H4 (cell line): ENCODE measurements at regions not wholly inside any gene's neighbourhood (a gene's known extent, or its start where the extent isn't known, plus 50 kb on each side); places are given as distances from the start of the nearest gene placed in this dataset.
"Not testable (repeated sequence)": the region's sequence is repeated elsewhere in the genome, so short reads cannot be mapped to it uniquely, and the experiment has no call there.

Experiments used
- DNase-seq: peaks from one replicate; pipeline ENCODE4 v3.0.0-alpha.2; 2015; ENCODE audit warnings: low spot score

GRCh38 chr21:28008245-28008644, 984.4 kb downstream of the LTN1 start:
- not testable (repeated sequence) for DNase-seq

DNA sequence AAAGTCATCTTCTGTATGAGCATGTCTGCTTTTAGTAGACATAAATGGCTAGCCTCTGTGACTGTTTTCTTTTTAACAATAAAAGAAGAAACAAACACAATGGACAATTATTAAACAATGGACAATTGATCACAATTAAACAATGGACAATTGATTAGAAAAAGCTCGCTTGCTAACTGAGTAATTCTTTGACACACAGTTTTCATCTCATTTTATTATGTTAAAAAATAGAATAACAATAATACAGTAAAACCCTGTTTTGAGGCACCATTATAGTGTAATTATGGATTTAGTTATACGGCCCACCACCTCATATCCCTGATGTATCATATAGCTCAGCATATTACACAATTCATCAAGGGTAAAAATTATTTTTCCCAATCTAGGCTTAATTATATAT, 989.0 kb downstream of the LTN1 start:
- not testable (repeated sequence) for DNase-seq

DNA sequence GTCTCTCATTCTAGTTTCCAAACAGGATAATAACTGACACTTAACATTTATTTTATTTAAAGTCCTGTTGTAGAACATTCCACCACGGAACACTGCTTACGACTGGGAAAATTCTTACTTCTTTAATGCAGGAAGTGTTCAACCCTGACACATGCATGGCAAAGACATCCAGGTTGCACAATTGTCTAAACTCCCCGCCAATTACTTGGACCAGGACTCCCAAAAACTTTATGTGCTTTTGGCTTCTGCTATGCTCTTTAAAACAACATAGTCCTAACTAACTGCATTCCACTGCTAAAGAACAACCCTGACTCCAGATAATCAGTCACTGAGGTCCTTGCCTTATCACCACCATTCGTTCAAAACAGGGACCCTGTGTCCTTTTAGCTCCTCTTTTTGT, 995.8 kb downstream of the LTN1 start:
- not testable (repeated sequence) for DNase-seq

DNA sequence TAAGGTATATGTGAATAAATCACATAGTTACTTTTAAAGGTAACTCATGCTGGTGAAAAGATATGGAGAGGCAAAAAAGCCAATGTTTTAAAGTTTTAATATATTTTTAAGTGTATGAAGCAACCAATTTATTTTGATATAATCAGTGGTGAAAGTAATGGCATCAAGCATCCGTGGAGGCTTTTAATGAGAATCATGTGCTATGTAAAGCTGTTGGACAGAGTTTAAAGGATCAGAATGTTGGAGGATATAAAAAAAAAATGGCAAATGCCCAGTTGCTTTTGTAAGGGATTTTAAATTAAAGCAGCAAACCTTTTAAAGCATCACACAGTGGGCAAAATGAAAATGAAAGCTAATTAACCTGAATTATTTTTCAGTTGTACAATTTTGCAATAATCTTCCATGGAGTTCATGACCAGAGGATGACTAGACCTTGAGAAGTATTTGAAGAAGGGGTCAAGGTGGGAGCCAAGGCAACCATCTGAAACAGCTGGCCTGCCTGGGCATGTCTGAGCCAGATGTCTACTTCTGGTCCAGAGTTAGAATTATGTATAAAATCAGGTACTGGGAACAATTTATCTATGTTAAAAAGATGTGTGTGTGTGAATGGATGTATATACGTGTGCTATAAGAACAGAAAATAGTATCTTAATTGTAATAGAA, 1007.9 kb downstream of the LTN1 start:
- DNase-seq, result not testable (repeated sequence)

DNA sequence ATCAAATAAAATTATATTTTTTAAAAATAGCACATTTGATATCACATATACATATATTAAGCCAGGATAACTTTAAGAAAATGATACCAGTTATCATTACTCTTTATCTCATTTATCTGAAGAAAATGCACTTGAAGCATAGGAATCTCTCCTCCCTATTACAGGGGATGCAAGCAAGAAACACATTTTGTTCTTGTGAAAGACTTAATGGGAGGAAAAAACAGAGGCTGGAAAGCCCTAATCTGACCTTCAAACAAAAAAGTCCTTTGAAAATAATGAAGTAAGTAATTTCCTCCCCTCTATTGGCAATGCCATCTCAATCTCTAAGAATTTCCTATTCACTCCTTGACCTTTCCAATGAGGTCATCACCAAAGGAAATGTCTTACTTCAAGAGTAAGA, 1012.6 kb upstream of the ADAMTS5 start:
- DNase-seq, result not testable (repeated sequence)

DNA sequence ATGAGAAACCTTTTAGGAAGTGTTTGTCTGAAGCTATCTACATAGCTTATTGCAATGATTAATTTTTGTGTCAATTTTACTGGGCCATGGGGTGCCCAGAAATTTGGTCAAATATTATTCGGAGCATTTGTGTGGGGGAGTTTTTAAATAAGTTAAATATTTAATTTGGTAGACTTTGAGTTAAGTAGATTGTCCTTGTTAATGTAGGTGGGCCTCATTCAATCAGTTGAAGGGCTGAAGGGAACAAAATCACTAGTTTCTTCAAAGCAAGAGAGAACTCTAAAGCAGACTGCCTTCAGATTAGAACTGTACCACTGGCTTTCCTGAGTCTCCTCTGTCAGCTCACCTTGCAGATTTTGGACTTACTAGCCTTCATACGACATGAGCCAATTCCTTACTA, 1008.6 kb upstream of the ADAMTS5 start:
- DNase-seq, result no peak

DNA sequence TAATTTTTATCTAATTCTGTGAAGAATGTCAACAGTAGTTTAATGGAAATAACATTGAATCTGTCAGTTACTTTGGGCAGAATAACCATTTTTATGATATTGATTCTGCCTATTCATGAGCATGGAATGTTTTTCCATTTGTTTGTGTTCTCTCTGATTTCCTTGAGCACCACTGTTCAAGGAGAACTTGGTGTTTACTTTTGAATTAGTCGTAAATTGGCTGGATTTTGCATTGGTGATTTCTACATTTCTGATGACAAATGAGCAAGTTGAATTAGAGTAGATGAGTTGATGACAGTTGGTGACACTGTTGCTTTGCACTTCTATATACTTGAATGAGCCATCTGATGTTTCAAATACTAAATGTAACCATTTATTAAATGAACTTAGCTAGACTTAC, 1007.3 kb upstream of the ADAMTS5 start:
- not testable (repeated sequence) for DNase-seq

- DNase-seq, result not testable (repeated sequence)
Measured at GRCh38 chr21:27968240-27968639, 1001.4 kb upstream of the ADAMTS5 start.

DNA sequence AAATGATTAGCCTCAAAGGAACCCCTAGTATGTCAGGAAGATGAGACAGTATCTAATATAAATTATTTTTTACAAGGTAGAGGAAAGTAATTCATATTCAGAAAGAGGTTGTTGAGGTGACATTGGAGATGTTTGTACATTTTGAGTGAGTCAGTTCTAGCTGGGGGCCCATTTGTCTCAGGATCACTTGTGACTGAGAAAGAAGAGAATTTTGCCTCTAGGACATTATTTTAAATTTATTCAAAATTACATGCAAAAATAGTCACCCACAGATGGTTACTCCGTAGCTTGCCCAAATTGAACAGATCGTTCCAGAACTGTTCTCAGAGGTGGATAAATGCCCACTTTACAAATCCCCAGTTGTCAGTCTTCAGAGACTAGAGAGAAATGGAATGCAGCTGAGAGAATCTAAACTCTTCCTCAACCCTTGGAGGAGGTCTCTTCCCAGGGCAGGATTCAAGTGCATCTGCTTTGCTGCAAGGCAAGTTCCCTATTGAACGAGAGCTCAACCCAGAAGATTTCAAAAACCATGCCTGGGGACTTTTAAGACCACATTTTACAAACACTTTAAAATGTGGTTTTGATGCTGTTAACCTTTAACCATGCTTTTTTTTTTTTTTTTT, 987.8 kb upstream of the ADAMTS5 start:
- peak; percentile 77 for DNase-seq

GRCh38 chr21:27953340-27954045, 986.6 kb upstream of the ADAMTS5 start:
- no peak for DNase-seq

DNA sequence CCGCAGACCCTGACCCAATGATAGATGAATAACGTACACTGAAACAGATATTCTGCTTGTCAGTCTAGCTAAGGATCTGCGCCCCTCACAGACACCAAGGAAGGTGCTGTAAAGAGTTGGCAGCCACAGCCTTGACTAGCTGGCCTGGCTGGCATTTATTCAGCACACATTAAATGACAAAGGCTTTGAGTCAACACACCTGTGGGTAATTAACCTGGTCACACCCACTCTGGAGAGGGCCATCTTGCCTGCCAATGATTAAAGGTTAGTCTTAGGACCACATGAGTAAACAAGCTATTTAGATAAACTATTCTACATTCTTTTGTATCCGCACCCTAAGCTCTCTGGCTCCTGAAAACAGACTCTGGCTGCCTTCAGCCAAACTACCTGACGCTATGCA, 982.2 kb upstream of the ADAMTS5 start:
- DNase-seq, result not testable (repeated sequence)

GRCh38 chr21:27930108-27930767, 963.4 kb upstream of the ADAMTS5 start:
- not testable (repeated sequence) for DNase-seq

DNA sequence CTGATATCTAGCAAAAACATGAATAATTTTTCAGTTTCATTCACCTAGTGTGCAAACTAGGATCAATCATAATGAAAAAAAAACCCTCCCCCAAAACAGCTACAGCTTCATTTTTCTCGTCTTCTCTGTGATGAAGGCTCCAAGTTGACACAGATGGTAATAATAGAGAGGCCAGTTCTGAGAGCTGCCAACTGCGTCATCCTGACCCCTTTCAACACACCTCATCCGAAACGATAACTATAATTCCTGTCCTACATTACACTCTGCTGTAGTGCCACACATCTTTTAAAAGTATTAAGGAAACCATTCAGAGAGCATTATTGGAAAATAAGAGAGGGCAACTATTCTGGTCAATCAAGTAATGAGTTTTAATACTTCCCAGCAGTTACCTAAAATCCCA, 962.3 kb upstream of the ADAMTS5 start:
- peak; percentile 13 for DNase-seq

- DNase-seq, result peak; percentile 74
Measured at GRCh38 chr21:27928534-27929115, 961.7 kb upstream of the ADAMTS5 start.

- DNase-seq, result not testable (repeated sequence)
Measured at GRCh38 chr21:27921421-27921820, 954.5 kb upstream of the ADAMTS5 start.

GRCh38 chr21:27917966-27918365, 951.1 kb upstream of the ADAMTS5 start:
- DNase-seq, result not testable (repeated sequence)

DNA sequence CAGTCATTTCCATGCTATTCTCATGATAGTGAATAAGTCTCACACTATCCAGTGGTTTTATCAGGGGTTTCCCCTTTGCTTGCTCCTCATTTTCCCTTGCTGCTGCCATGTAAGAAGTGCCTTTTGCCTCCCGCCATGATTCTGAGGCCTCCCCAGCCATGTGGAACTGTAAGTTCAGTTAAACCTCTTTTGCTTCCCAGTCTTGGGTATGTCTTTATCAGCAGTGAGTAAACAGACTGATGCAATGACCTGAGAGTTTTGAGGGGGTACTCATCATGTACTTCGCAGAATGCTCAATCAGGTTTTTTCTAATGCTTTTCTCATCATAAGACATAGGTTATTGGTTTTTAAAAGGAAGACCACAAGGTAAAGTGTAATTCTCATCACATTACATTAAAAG, 949.4 kb upstream of the ADAMTS5 start:
- not testable (repeated sequence) for DNase-seq

GRCh38 chr21:27912133-27912532, 945.2 kb upstream of the ADAMTS5 start:
- not testable (repeated sequence) for DNase-seq

DNA sequence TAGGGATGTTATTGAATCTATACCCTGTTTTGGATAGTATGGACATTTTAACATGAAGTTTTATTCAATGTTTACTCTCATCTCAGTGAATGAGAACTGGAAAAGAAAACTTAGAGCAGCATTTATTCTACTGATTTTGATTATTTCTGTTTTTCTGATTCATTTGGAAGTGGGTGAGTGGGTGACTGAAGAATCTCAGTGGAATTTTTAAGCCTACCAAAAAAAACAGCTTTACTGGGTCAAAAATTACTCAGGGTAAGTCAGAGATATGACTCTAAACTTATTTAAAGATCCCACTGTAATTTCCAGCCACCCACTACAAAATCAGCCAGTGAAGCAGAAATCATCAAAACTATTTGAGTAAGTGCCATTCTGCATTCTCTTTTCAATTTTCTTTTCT, 942.6 kb upstream of the ADAMTS5 start:
- not testable (repeated sequence) for DNase-seq

- not testable (repeated sequence) for DNase-seq
Measured at GRCh38 chr21:27908816-27909215, 941.9 kb upstream of the ADAMTS5 start.

DNA sequence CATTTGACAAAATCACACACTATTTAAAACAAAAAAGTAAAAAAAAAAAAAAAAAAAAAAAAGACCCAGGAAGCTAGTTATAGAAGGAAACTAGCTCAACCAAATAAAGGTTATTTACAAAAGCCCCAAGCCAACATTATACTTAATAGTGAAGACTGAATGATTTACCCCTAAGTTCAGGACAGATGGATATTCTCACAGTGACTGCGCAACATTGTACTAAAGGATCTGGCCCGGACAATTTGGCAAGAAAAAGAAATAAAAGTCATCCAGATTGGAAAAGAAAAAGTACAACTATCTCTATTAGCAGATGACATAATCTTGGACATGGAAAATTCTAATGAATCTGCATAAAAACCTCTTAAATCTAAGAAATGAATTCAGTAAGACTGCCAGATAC, 936.0 kb upstream of the ADAMTS5 start:
- not testable (repeated sequence) for DNase-seq

DNA sequence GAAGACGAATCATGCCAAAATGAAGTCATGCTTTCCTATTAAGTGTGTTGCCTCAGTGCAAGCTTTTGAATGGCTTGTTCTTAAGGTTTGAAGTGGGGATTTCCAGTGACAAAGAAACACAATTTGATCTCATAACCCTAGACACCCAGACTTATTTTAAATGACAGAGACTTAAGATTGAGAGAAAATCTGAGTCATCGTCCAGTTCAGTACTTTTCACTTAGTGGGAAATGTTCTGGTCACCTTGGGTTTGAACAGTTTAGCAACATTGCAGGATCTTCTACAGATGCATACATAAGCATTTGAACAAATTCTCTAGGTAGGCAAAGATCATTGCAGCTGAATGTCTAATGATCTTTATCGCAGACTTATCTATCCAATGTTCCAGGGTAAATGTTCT, 926.7 kb upstream of the ADAMTS5 start:
- DNase-seq, result not testable (repeated sequence)
